ENCODE measurements at regions not wholly inside any gene's neighbourhood (a gene's known extent, or its start where the extent isn't known, plus 50 kb on each side); places are given as distances from the start of the nearest gene placed in this dataset.

DNA sequence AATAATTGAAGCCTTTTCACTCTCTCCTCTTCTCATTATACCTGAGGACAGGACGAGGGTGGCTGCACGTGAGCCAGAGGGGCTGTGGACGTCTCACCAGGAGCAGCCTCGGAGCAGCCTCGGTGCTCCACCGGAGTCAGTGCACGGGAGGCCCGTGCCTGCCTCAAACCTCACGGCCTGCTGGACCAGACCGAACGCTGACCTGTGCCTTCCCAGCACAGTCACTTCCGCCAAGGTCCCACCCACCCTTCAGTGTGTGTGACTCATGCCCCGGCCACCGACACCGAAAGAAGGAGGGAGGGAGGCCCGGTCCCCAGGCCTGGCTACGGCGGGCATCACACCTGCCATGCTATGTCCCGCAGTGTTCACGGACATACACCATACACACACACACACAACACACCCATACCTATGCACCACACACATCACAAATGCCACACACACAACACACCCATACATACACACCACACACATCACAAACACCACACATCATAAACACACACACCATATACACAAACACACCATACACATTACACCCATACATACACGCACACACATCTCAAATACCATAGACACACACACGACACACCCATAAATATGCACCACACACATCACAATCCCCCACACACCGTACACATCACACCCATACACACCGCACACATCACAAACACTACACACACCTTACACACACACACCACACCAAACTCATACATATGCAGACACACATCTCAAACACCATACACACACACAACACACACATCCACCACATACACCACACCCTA lies 1506.5 kb downstream of the TBC1D22A start:
- TF ChIP-seq, protein P1, sequence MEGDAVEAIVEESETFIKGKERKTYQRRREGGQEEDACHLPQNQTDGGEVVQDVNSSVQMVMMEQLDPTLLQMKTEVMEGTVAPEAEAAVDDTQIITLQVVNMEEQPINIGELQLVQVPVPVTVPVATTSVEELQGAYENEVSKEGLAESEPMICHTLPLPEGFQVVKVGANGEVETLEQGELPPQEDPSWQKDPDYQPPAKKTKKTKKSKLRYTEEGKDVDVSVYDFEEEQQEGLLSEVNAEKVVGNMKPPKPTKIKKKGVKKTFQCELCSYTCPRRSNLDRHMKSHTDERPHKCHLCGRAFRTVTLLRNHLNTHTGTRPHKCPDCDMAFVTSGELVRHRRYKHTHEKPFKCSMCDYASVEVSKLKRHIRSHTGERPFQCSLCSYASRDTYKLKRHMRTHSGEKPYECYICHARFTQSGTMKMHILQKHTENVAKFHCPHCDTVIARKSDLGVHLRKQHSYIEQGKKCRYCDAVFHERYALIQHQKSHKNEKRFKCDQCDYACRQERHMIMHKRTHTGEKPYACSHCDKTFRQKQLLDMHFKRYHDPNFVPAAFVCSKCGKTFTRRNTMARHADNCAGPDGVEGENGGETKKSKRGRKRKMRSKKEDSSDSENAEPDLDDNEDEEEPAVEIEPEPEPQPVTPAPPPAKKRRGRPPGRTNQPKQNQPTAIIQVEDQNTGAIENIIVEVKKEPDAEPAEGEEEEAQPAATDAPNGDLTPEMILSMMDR (IDR thresholded peaks at IDR 0.05): no peak
- no peak for TF ChIP-seq POLR2A (IDR thresholded peaks at IDR 0.05)
- TF ChIP-seq POLR2AphosphoS5 (IDR thresholded peaks at IDR 0.05): no peak
- TF ChIP-seq EP300 (IDR thresholded peaks at IDR 0.05): no peak
